ENCODE measurements at regions not wholly inside any gene's neighbourhood (a gene's known extent, or its start where the extent isn't known, plus 50 kb on each side); places are given as distances from the start of the nearest gene placed in this dataset.
"Not testable (repeated sequence)": the region's sequence is repeated elsewhere in the genome, so short reads cannot be mapped to it uniquely, and the experiment has no call there.

- H3K4me1 Mint-ChIP-seq; H3K4me3 Mint-ChIP-seq; H3K27me3 Mint-ChIP-seq; H3K36me3 Mint-ChIP-seq (ENCODE audit: low read depth); ATAC-seq; DNase-seq; POLR2A ChIA-PET; CTCF ChIA-PET; H3K9me3 Mint-ChIP-seq (ENCODE audit: low read depth); H3K27ac Mint-ChIP-seq; intact Hi-C loops (cut with DNase I, micrococcal nuclease): not testable (repeated sequence)
Observed at GRCh38 chr2:89244407-89244806, 552.9 kb downstream of the RPIA start.

GRCh38 chr2:89245478-89245877, 554.0 kb downstream of the RPIA start:
- H3K27ac Mint-ChIP-seq; DNase-seq; intact Hi-C loops (cut with DNase I, micrococcal nuclease); H3K4me3 Mint-ChIP-seq; ATAC-seq; CTCF ChIA-PET; H3K36me3 Mint-ChIP-seq (ENCODE audit: low read depth); POLR2A ChIA-PET; H3K27me3 Mint-ChIP-seq; H3K4me1 Mint-ChIP-seq; H3K9me3 Mint-ChIP-seq (ENCODE audit: low read depth): not testable (repeated sequence)

- H3K27me3 Mint-ChIP-seq; H3K36me3 Mint-ChIP-seq (ENCODE audit: low read depth); H3K4me3 Mint-ChIP-seq; H3K27ac Mint-ChIP-seq; ATAC-seq; POLR2A ChIA-PET; H3K4me1 Mint-ChIP-seq; DNase-seq; CTCF ChIA-PET; intact Hi-C loops (cut with DNase I, micrococcal nuclease); H3K9me3 Mint-ChIP-seq (ENCODE audit: low read depth): not testable (repeated sequence)
Observed at GRCh38 chr2:89246027-89246426, 554.6 kb downstream of the RPIA start.

- intact Hi-C loops (cut with DNase I, micrococcal nuclease); CTCF ChIA-PET; H3K4me3 Mint-ChIP-seq; DNase-seq; H3K27ac Mint-ChIP-seq; H3K9me3 Mint-ChIP-seq (ENCODE audit: low read depth); H3K27me3 Mint-ChIP-seq; H3K4me1 Mint-ChIP-seq; H3K36me3 Mint-ChIP-seq (ENCODE audit: low read depth); ATAC-seq; POLR2A ChIA-PET: not testable (repeated sequence)
Observed at GRCh38 chr2:89246620-89247019, 555.1 kb downstream of the RPIA start.

- CTCF ChIA-PET; intact Hi-C loops (cut with DNase I, micrococcal nuclease); POLR2A ChIA-PET; H3K27me3 Mint-ChIP-seq; ATAC-seq; H3K9me3 Mint-ChIP-seq (ENCODE audit: low read depth); H3K4me1 Mint-ChIP-seq; H3K4me3 Mint-ChIP-seq; H3K36me3 Mint-ChIP-seq (ENCODE audit: low read depth); DNase-seq; H3K27ac Mint-ChIP-seq: not testable (repeated sequence)
Observed at GRCh38 chr2:89255013-89255412, 563.5 kb downstream of the RPIA start.

- ATAC-seq = peak; percentile 39
- H3K9me3 Mint-ChIP-seq (ENCODE audit: low read depth); H3K36me3 Mint-ChIP-seq (ENCODE audit: low read depth); CTCF ChIA-PET; H3K27me3 Mint-ChIP-seq; POLR2A ChIA-PET; intact Hi-C loops (cut with DNase I, micrococcal nuclease); H3K4me3 Mint-ChIP-seq; H3K4me1 Mint-ChIP-seq; DNase-seq; H3K27ac Mint-ChIP-seq: not testable (repeated sequence)
Observed at GRCh38 chr2:89273443-89273842, 582.0 kb downstream of the RPIA start.

- DNase-seq; ATAC-seq; H3K9me3 Mint-ChIP-seq (ENCODE audit: low read depth); H3K4me1 Mint-ChIP-seq; POLR2A ChIA-PET; H3K27me3 Mint-ChIP-seq; CTCF ChIA-PET; H3K4me3 Mint-ChIP-seq; H3K27ac Mint-ChIP-seq; intact Hi-C loops (cut with DNase I, micrococcal nuclease); H3K36me3 Mint-ChIP-seq (ENCODE audit: low read depth): not testable (repeated sequence)
Observed at GRCh38 chr2:89280536-89280935, 589.1 kb downstream of the RPIA start.

GRCh38 chr2:89286448-89287080, 595.1 kb downstream of the RPIA start:
- H3K4me3 Mint-ChIP-seq; H3K9me3 Mint-ChIP-seq (ENCODE audit: low read depth); H3K27ac Mint-ChIP-seq; ATAC-seq; intact Hi-C loops (cut with DNase I, micrococcal nuclease); CTCF ChIA-PET; H3K36me3 Mint-ChIP-seq (ENCODE audit: low read depth); POLR2A ChIA-PET; H3K4me1 Mint-ChIP-seq; H3K27me3 Mint-ChIP-seq; DNase-seq: not testable (repeated sequence)

GRCh38 chr2:89287084-89287483, 595.6 kb downstream of the RPIA start:
- H3K27ac Mint-ChIP-seq; H3K9me3 Mint-ChIP-seq (ENCODE audit: low read depth); CTCF ChIA-PET; H3K27me3 Mint-ChIP-seq; H3K36me3 Mint-ChIP-seq (ENCODE audit: low read depth); intact Hi-C loops (cut with DNase I, micrococcal nuclease); H3K4me3 Mint-ChIP-seq; DNase-seq; ATAC-seq; POLR2A ChIA-PET; H3K4me1 Mint-ChIP-seq: not testable (repeated sequence)

GRCh38 chr2:89291717-89292298, 600.3 kb downstream of the RPIA start:
- POLR2A ChIA-PET; H3K4me1 Mint-ChIP-seq; intact Hi-C loops (cut with DNase I, micrococcal nuclease); ATAC-seq; CTCF ChIA-PET; H3K9me3 Mint-ChIP-seq (ENCODE audit: low read depth); DNase-seq; H3K4me3 Mint-ChIP-seq; H3K27me3 Mint-ChIP-seq; H3K36me3 Mint-ChIP-seq (ENCODE audit: low read depth); H3K27ac Mint-ChIP-seq: not testable (repeated sequence)

GRCh38 chr2:89293399-89293798, 601.9 kb downstream of the RPIA start:
- CTCF ChIA-PET; DNase-seq; H3K4me3 Mint-ChIP-seq; H3K27ac Mint-ChIP-seq; ATAC-seq; H3K27me3 Mint-ChIP-seq; POLR2A ChIA-PET; intact Hi-C loops (cut with DNase I, micrococcal nuclease); H3K9me3 Mint-ChIP-seq (ENCODE audit: low read depth); H3K36me3 Mint-ChIP-seq (ENCODE audit: low read depth); H3K4me1 Mint-ChIP-seq: not testable (repeated sequence)

- CTCF ChIA-PET; intact Hi-C loops (cut with DNase I, micrococcal nuclease): not testable (repeated sequence)
Observed at GRCh38 chr2:89294335-89294734, 602.9 kb downstream of the RPIA start.

More at GRCh38 chr2:89294335-89294734, 602.9 kb downstream of the RPIA start:
- H3K4me3 Mint-ChIP-seq; H3K4me1 Mint-ChIP-seq; DNase-seq; ATAC-seq; H3K36me3 Mint-ChIP-seq (ENCODE audit: low read depth); H3K9me3 Mint-ChIP-seq (ENCODE audit: low read depth); H3K27me3 Mint-ChIP-seq; H3K27ac Mint-ChIP-seq; POLR2A ChIA-PET: not testable (repeated sequence)

All from activated CD4-positive, alpha-beta T cell treated with anti-CD3 and anti-CD28 coated beads for 36 hours (primary cell).